ENCODE measurements at regions not wholly inside any gene's neighbourhood (a gene's known extent, or its start where the extent isn't known, plus 50 kb on each side); places are given as distances from the start of the nearest gene placed in this dataset.

DNA sequence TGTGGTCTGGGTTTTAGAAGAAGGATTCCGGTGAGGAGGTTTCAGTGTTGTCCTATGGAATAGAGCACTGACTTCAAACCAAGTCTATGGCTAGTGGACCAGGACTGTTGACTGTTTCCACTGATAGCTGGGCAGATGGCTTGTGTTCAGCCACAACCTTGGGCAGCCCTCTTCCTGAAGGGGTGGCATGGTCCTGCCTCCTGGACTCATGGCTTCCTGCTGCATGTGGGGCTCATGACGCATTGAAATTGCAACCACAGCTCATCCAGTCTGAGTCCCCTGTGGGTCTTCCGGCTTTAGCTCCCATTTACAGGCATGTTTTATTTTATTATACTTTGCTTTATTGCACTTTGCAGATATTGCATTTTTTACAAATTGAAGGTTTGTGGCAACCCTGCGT is 105.0 kb downstream of the B3GNT2 start:
- TF ChIP-seq NFIC (IDR thresholded peaks at IDR 0.05) (no peak), TCF12 (IDR thresholded peaks at IDR 0.05; ENCODE audit: low read depth) (no peak), EP300 (IDR thresholded peaks at IDR 0.05; ENCODE audit: borderline replicate concordance) (no peak), RAD21 (IDR thresholded peaks at IDR 0.05; ENCODE audit: low read depth) (no peak), ZBTB7A (IDR thresholded peaks at IDR 0.05; ENCODE audit: low read depth) (no peak), YY1 (IDR thresholded peaks at IDR 0.05; ENCODE audit: low read depth) (no peak)
- TF ChIP-seq, protein P1, sequence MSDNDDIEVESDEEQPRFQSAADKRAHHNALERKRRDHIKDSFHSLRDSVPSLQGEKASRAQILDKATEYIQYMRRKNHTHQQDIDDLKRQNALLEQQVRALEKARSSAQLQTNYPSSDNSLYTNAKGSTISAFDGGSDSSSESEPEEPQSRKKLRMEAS (IDR thresholded peaks at IDR 0.05) = no peak
- TF ChIP-seq, protein P2, sequence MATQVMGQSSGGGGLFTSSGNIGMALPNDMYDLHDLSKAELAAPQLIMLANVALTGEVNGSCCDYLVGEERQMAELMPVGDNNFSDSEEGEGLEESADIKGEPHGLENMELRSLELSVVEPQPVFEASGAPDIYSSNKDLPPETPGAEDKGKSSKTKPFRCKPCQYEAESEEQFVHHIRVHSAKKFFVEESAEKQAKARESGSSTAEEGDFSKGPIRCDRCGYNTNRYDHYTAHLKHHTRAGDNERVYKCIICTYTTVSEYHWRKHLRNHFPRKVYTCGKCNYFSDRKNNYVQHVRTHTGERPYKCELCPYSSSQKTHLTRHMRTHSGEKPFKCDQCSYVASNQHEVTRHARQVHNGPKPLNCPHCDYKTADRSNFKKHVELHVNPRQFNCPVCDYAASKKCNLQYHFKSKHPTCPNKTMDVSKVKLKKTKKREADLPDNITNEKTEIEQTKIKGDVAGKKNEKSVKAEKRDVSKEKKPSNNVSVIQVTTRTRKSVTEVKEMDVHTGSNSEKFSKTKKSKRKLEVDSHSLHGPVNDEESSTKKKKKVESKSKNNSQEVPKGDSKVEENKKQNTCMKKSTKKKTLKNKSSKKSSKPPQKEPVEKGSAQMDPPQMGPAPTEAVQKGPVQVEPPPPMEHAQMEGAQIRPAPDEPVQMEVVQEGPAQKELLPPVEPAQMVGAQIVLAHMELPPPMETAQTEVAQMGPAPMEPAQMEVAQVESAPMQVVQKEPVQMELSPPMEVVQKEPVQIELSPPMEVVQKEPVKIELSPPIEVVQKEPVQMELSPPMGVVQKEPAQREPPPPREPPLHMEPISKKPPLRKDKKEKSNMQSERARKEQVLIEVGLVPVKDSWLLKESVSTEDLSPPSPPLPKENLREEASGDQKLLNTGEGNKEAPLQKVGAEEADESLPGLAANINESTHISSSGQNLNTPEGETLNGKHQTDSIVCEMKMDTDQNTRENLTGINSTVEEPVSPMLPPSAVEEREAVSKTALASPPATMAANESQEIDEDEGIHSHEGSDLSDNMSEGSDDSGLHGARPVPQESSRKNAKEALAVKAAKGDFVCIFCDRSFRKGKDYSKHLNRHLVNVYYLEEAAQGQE (IDR thresholded peaks at IDR 0.05; ENCODE audit: low read depth) = no peak

DNA sequence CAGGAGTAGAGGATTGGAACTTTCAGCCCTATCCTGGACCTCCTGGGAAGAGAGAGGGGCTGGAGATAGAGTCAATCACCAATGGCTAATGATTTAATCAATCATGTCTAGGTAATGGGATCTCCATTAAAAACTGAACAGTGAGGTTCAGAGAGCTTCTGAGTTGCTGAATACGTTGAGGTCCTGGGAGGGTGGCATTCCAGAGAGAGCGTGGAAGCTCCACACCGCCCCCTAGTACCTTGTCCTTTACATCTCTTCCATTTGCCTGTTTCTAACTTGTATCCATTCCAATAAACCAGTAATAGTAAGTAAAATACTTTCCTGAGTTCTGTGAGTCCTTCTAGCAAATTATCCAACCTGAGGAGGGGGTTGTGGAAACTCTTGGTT is 101.7 kb downstream of the B3GNT2 start:
- peak; percentile 59 for TF ChIP-seq RAD21 (IDR thresholded peaks at IDR 0.05; ENCODE audit: low read depth)
- TF ChIP-seq, protein P1 (IDR thresholded peaks at IDR 0.05) = no peak

DNA sequence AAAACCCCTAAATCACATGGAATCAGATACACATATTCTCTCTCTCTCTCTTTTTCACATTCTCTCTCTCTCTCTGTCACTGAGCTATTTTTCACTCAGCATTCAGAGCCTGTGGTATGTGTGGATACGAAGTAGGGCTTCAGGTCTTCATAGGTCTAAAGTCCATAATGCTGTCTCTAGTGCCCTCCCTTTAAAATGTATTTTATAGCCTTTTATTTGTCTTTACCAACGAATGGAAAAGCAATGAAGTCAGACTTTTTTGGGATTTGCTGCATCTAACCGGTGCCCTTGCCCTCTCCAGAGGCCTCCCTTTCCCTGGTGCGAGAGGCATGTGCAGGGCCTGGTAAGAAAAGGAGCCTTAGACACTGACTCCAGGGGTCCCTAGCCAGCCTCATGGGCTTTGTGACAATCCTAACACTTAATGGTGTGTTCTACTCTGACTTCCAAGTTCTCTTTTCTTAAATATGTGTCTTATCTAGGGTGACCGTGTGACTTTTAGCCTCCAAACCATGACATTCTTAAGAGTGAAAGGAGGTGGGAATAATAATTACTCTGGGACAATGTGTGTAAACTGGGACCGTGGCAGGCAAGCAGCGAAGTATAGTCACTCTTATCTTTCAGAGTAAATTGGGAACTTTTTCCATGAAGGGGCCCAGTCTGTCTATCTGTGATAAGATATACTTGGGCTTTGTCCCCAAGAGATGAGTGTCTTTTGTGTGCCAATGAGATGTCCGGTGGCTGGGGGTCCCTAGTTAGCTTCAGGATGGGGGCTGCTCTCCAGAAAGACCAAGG is 101.1 kb downstream of the B3GNT2 start:
- TF ChIP-seq TAF1 (IDR thresholded peaks at IDR 0.05; ENCODE audit: low read depth) (no peak), RAD21 (IDR thresholded peaks at IDR 0.05; ENCODE audit: low read depth) (no peak), TCF12 (IDR thresholded peaks at IDR 0.05; ENCODE audit: low read depth) (no peak), CREB1 (IDR thresholded peaks at IDR 0.05; ENCODE audit: low read depth) (no peak), FOXM1 (IDR thresholded peaks at IDR 0.05; ENCODE audit: borderline replicate concordance, low read depth) (no peak), EP300 (IDR thresholded peaks at IDR 0.05; ENCODE audit: borderline replicate concordance) (no peak), ZBTB7A (IDR thresholded peaks at IDR 0.05; ENCODE audit: low read depth) (no peak), CEBPB (IDR thresholded peaks at IDR 0.05) (no peak), NFIC (IDR thresholded peaks at IDR 0.05) (no peak)
- TF ChIP-seq, protein P2 (IDR thresholded peaks at IDR 0.05; ENCODE audit: low read depth) = no peak
- TF ChIP-seq, protein P1 (IDR thresholded peaks at IDR 0.05) = no peak

DNA sequence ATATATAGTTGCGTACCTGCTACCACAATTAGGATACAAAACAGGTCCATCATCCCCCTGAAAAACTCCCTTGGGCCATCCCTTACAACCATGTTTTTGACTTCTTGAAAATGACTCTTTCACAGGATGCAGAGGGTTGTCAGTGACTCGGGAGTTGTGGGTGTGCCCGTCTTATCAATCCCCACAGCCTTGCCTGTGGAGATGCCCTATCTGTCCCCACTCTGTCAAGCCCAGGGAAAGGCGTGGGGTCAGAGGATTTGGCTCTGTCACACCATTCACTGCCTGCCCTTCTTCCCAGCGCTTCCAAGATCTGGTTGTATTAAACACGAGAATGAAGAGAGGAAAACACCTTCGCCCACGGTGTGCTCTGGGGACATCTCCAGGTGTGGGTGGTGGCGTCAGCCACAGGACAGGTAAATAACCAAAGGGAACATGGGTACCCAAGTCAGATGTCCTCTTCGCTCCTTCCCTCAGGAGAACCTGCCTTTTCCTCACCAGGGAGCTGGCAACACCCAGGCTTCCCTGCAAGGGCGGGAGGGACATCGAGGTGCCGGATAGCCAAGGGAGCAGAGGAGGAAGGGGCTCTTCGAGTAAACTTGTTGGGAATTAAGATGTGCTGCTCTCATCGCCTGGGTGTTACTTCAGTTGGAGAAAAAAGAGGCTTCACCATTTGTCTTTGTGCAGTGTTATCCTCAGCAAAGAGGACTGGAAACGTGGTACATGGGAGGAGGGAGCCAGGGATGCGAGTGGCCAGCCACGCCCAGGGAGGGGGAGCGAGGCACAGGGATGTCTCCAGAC is 100.3 kb downstream of the B3GNT2 start:
- TF ChIP-seq CREB1 (IDR thresholded peaks at IDR 0.05; ENCODE audit: low read depth) (no peak), TEAD4 (IDR thresholded peaks at IDR 0.05) (no peak), EP300 (IDR thresholded peaks at IDR 0.05; ENCODE audit: borderline replicate concordance) (no peak), ZBTB7A (IDR thresholded peaks at IDR 0.05; ENCODE audit: low read depth) (no peak), FOXM1 (IDR thresholded peaks at IDR 0.05; ENCODE audit: borderline replicate concordance, low read depth) (no peak), YY1 (IDR thresholded peaks at IDR 0.05; ENCODE audit: low read depth) (no peak), TCF12 (IDR thresholded peaks at IDR 0.05; ENCODE audit: low read depth) (no peak), TAF1 (IDR thresholded peaks at IDR 0.05; ENCODE audit: low read depth) (no peak), CEBPB (IDR thresholded peaks at IDR 0.05) (no peak), NFIC (IDR thresholded peaks at IDR 0.05) (no peak), EGR1 (IDR thresholded peaks at IDR 0.05) (no peak), RAD21 (IDR thresholded peaks at IDR 0.05; ENCODE audit: low read depth) (no peak)
- TF ChIP-seq, protein P3, sequence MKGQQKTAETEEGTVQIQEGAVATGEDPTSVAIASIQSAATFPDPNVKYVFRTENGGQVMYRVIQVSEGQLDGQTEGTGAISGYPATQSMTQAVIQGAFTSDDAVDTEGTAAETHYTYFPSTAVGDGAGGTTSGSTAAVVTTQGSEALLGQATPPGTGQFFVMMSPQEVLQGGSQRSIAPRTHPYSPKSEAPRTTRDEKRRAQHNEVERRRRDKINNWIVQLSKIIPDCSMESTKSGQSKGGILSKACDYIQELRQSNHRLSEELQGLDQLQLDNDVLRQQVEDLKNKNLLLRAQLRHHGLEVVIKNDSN (IDR thresholded peaks at IDR 0.05) = no peak
- TF ChIP-seq, protein P1 (IDR thresholded peaks at IDR 0.05) = no peak
- TF ChIP-seq, protein P2 (IDR thresholded peaks at IDR 0.05; ENCODE audit: low read depth) = no peak
